NT2/D1 (cell line): ENCODE measurements at regions not wholly inside any gene's neighbourhood (a gene's known extent, or its start where the extent isn't known, plus 50 kb on each side); places are given as distances from the start of the nearest gene placed in this dataset.

Experiments used
- DNase-seq: peaks from one replicate; pipeline ENCODE4 v3.0.0-alpha.2; 2011; ENCODE audit warnings: low read depth, low spot score
- H3K27me3 ChIP-seq: 2 replicates; pipeline ENCODE4 v1.6.0; 2011; ENCODE audit warnings: mild to moderate bottlenecking; ENCODE audit not compliant: insufficient read length, insufficient read depth
- H3K36me3 ChIP-seq: 2 replicates; pipeline ENCODE4 v1.6.1; 2011; ENCODE audit warnings: mild to moderate bottlenecking, low read length, mixed read lengths; ENCODE audit not compliant: insufficient read depth, insufficient read length
- H3K4me1 ChIP-seq: 2 replicates; pipeline ENCODE4 v1.5.1; 2011; ENCODE audit not compliant: insufficient read depth, insufficient read length
- H3K4me3 ChIP-seq: 2 replicates; pipeline ENCODE4 v1.5.1; 2011; ENCODE audit warnings: low read depth; ENCODE audit not compliant: insufficient read length
- H3K9ac ChIP-seq: 2 replicates; pipeline ENCODE4 v1.6.0; 2011; ENCODE audit warnings: low read depth; ENCODE audit not compliant: insufficient read length
- H3K9me3 ChIP-seq: 2 replicates; pipeline ENCODE4 v1.5.1; 2011; ENCODE audit warnings: mild to moderate bottlenecking, low read length; ENCODE audit not compliant: insufficient read depth
- SUZ12 ChIP-seq: IDR thresholded peaks from 2 replicates; pipeline ENCODE4 v1.6.1; 2011; ENCODE audit not compliant: insufficient read length, insufficient read depth; ENCODE audit errors: extremely low read depth
- YY1 ChIP-seq: IDR thresholded peaks from 2 replicates; pipeline ENCODE4 v1.6.1; 2011; ENCODE audit not compliant: insufficient read length, insufficient read depth
- ZNF274 ChIP-seq: IDR thresholded peaks from 2 replicates; pipeline ENCODE4 v1.6.1; 2011; ENCODE audit warnings: mild to moderate bottlenecking, low read depth, low read length

DNA sequence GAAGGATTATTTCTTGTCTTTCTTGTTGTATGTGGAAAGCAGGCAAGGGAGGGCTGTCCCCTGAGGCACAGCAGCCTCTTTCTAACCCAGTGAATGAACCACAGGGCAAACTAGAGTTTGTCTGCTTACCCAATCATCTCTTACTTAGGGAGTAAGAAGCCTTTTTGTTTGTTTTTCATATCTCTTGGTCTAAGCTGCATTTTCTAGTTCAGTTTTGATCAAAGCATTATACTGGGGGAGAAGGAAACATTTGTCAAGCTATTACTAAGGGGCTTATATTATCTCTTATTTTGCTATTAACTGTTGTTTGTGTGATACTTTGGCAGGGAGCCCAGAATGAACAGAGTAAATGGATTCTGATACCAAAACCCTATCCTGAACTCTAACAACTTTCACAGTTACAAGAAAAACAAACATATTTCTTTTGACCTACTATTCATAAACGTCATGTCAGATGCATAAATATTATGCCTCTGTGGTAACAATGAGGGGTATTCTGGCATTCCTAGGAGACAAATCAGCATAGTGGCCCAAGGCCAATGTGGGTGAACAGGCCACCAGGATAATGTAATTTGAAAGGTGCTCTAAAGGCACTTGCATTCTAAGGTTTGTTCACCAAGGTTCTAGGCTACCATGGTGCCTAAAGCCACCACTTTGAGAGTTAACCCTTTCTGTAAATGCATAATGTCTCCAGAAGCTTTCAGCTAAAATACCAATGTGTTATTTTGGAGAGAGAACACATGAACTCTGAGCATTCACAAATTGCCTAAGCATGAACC, 271.6 kb upstream of the ZPLD1 start:
- Histone ChIP-seq H3K36me3 (no peaks in the 10 kb centered on the region), H3K9me3 (no peaks in the 10 kb centered on the region), H3K9ac (no peak overlapping the region), H3K27me3 (no peaks in the 10 kb centered on the region), H3K4me3 (no peak overlapping the region), H3K4me1 (no peaks in the 10 kb centered on the region)
- TF ChIP-seq SUZ12 (no peak), ZNF274 (no peak), YY1 (no peak)
- no peak for DNase-seq

DNA sequence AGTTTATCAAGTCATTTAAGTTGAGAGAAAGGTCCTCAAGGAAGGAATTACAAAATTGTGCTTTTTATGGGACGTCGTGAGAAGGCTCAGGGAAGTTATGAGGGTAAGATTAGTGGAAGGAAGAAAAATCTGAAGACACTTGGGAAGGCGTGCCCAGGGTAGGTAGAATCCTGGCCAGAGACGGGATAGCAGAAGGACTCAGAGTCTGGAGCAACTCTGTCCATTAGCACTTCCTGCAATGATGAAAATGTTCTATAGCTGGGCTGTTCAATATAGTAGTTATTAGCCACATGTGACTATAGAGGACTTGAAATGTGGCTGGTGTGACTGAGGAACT, 271.0 kb upstream of the ZPLD1 start:
- no peaks in the 10 kb centered on the region for H3K36me3 ChIP-seq
- no peaks in the 10 kb centered on the region for H3K27me3 ChIP-seq
- H3K4me1 ChIP-seq, result no peaks in the 10 kb centered on the region
- no peaks in the 10 kb centered on the region for H3K9me3 ChIP-seq
- no peak for DNase-seq
- H3K9ac ChIP-seq, result no peak overlapping the region
- no peak overlapping the region for H3K4me3 ChIP-seq
- TF ChIP-seq SUZ12 (no peak), ZNF274 (no peak), YY1 (no peak)

DNA sequence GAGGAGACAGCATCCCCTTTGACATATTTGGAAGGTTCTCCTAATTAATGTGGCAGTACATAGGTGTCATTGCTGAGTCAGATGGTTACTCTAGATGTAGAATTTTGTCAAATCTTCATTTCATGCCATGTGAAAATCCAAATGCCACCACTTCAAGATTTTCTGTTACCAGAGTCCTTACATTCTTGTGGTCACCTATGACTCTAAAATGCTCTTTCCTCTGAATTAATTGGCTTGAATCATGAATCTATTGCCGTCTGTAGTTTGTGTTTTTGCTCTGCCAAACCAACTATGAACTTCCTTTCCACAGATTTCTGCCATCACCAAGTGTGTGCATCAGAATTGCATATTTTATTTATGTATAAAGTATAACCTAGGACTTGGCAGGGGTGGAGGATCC, 269.4 kb upstream of the ZPLD1 start:
- TF ChIP-seq YY1 (no peak), ZNF274 (no peak), SUZ12 (no peak)
- H3K9ac ChIP-seq, result no peak overlapping the region
- no peaks in the 10 kb centered on the region for H3K9me3 ChIP-seq
- no peaks in the 10 kb centered on the region for H3K4me1 ChIP-seq
- H3K27me3 ChIP-seq, result no peaks in the 10 kb centered on the region
- no peaks in the 10 kb centered on the region for H3K36me3 ChIP-seq
- no peak overlapping the region for H3K4me3 ChIP-seq
- DNase-seq, result no peak

GRCh38 chr3:102169915-102170479, 264.8 kb upstream of the ZPLD1 start:
- no peak for DNase-seq
- no peak for TF ChIP-seq ZNF274
- TF ChIP-seq YY1, result no peak
- no peak for TF ChIP-seq SUZ12
- no peak overlapping the region for H3K4me3 ChIP-seq
- H3K4me1 ChIP-seq, result no peaks in the 10 kb centered on the region
- H3K9ac ChIP-seq, result no peak overlapping the region
- H3K27me3 ChIP-seq, result no peaks in the 10 kb centered on the region
- no peaks in the 10 kb centered on the region for H3K9me3 ChIP-seq
- H3K36me3 ChIP-seq, result no peaks in the 10 kb centered on the region

GRCh38 chr3:102170545-102170944, 264.3 kb upstream of the ZPLD1 start:
- no peak for DNase-seq
- Histone ChIP-seq H3K9ac (no peak overlapping the region), H3K4me1 (no peaks in the 10 kb centered on the region), H3K4me3 (no peak overlapping the region), H3K9me3 (no peaks in the 10 kb centered on the region), H3K27me3 (no peaks in the 10 kb centered on the region), H3K36me3 (no peaks in the 10 kb centered on the region)
- TF ChIP-seq ZNF274 (no peak), YY1 (no peak), SUZ12 (no peak)

DNA sequence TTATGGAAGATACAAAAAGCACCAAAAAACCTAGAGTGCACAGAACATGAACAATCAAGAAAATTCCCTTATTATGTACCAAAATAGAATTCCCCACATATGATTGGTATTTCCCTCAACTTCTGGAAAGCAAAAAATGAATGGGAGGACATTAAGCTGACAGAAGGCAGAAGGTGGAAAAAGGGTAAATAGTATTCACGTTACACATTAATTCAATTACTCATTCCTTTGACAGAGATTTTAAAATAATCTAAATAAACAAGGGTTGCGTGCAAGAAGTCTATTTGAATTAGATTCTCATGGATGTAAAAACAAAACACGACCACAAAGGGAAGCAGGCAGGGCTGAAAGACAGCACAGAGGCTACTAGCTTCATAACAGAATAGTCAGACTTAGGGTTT, 260.5 kb upstream of the ZPLD1 start:
- DNase-seq, result no peak
- no peaks in the 10 kb centered on the region for H3K27me3 ChIP-seq
- no peaks in the 10 kb centered on the region for H3K4me1 ChIP-seq
- H3K9ac ChIP-seq, result no peak overlapping the region
- no peaks in the 10 kb centered on the region for H3K36me3 ChIP-seq
- H3K9me3 ChIP-seq, result no peaks in the 10 kb centered on the region
- no peak for TF ChIP-seq SUZ12
- TF ChIP-seq ZNF274, result no peak
- no peak for TF ChIP-seq YY1
- no peak overlapping the region for H3K4me3 ChIP-seq

DNA sequence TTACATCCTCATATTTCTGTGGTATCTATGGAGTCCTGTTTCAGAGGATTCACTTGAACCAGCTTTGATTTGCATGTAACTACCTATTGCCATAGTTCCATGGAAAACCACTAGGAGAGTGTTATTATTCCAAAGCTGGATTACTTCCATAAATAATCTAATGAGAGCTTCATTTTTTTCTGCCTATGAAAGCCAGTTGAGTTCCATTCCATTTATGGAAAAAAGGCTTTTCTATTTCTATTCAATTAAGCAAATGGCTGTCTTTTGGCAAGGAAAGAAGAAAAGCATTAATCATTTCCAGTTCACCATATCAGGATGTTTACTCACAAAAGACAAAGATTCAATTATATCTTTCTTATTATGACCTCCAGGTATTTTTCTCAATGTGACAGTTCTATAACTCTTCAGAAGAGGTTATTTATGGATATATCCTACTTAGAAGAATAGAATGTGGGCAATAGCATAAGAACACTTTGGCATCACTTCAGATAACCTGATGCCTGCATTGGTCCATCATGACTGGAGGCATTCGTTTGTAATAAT, 259.9 kb upstream of the ZPLD1 start:
- Histone ChIP-seq H3K4me1 (no peaks in the 10 kb centered on the region), H3K9me3 (no peaks in the 10 kb centered on the region), H3K27me3 (no peaks in the 10 kb centered on the region), H3K4me3 (no peak overlapping the region), H3K36me3 (no peaks in the 10 kb centered on the region), H3K9ac (no peak overlapping the region)
- TF ChIP-seq SUZ12, result no peak
- TF ChIP-seq YY1, result no peak
- TF ChIP-seq ZNF274, result no peak
- DNase-seq, result no peak
